ENCODE measurements at regions not wholly inside any gene's neighbourhood (a gene's known extent, or its start where the extent isn't known, plus 50 kb on each side); places are given as distances from the start of the nearest gene placed in this dataset.

DNA sequence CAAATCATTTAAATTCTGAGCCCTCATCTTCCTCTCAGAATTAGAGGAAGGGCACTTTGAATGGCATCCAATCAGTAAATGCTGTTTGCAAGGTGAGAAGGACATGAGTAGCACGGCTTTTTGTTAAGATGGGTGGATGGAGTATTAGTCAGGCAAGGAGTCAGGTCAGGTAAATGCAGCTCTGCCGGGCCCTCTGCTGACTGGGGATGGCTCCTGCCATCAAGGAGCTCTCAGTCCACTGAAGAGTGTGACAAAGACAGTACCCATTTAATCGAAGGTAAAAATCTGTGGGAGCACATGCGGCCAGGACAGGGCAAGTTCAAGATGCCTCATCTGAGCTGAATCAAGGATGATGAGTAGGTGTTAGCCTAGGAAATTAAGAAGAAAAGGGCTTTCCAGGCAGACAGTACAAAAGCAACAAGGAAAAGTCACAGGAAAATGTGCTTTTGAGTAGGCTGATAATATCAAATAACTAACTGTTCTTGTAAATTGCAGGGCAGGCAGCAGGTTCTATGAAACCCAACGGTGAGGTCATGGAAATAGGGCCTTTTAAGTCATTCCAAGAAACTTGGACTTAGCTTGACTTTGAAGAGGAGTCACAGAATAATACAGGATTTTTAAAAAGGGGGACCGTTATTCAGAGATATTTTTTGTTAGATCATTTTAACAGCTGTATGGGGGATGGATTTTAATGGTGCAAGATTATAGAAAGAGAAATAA is 670.5 kb upstream of the ARGLU1 start:
- no peak for DNase-seq (ENCODE audit: low spot score)
- H3K4me1 ChIP-seq (ENCODE audit: insufficient read depth), result no peaks in the 10 kb centered on the region
- no peaks in the 10 kb centered on the region for H3K9me2 ChIP-seq (replicated peaks; ENCODE audit: insufficient read depth)
- H3K4me2 ChIP-seq, result no peak overlapping the region
- WGBS (ENCODE audit: low lambda C conversion rate, missing lambda C conversion rate), result 78% methylated on average over 6 of the region's 6 CpGs
- no peak overlapping the region for H3K4me3 ChIP-seq
- H4K20me1 ChIP-seq (ENCODE audit: insufficient read depth, poor library complexity, severe bottlenecking), result no peaks in the 10 kb centered on the region
- no peaks in the 10 kb centered on the region for H3K27me3 ChIP-seq
- no peak overlapping the region for H2AFZ ChIP-seq
- no peaks in the 10 kb centered on the region for H3K9me3 ChIP-seq (ENCODE audit: low read depth)
- no peaks in the 10 kb centered on the region for H3K36me3 ChIP-seq (replicated peaks; ENCODE audit: insufficient read depth, low read depth)
- H3K27ac ChIP-seq, result no peak overlapping the region
- H3K79me2 ChIP-seq, result no peaks in the 10 kb centered on the region
- TF ChIP-seq CTCF (IDR thresholded peaks at IDR 0.05; ENCODE audit: poor library complexity) (no peak), EZH2 (IDR thresholded peaks at IDR 0.05; ENCODE audit: borderline replicate concordance) (no peak), EZH2phosphoT487 (IDR thresholded peaks at IDR 0.05; ENCODE audit: low read depth, severe bottlenecking, unreplicated experiment) (no peak)

DNA sequence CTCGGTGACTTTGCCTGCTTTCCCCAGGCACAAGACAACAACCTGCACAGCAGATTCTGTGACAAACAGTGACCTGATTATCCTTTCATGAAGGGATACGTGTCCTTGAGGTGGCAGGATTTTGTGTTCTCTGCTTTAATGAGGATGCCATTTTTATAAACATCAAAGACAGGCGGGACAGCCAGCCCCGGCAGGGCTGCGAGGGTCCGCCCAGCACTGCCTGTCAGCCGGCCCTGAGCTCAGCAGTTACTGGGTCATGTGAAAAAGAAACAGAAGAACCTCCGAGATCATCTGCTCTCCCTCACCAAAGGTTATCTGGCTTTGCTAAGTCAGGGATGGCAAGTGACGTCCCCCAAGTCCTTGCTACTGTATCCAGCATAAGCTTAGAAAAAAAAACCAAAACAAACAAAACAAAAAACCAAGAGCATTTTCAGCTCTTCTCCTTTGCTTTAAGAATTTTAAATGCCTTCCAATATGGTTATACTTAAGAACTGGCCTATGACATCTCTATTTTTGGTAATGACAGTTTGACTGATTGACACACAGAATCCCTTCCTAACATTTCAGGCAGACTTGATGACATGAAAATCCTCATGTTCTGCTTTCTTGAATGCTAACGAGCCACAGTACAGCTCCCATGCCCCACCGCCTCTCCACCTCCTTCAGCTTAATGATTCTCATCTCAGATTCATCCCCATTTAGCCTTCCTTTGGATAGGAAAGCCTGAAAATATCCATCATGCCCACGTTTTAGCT is 666.6 kb upstream of the ARGLU1 start:
- H3K79me2 ChIP-seq, result no peaks in the 10 kb centered on the region
- no peak overlapping the region for H3K4me2 ChIP-seq

GRCh38 chr13:107233541-107233940 is 665.6 kb upstream of the ARGLU1 start:
- Histone ChIP-seq H3K9me2 (replicated peaks; ENCODE audit: insufficient read depth) (no peaks in the 10 kb centered on the region), H3K4me1 (ENCODE audit: insufficient read depth) (no peaks in the 10 kb centered on the region), H2AFZ (no peak overlapping the region), H3K27ac (no peak overlapping the region), H3K4me3 (no peak overlapping the region), H4K20me1 (ENCODE audit: insufficient read depth, poor library complexity, severe bottlenecking) (no peaks in the 10 kb centered on the region), H3K4me2 (no peak overlapping the region), H3K79me2 (no peaks in the 10 kb centered on the region), H3K36me3 (replicated peaks; ENCODE audit: insufficient read depth, low read depth) (no peaks in the 10 kb centered on the region), H3K27me3 (no peaks in the 10 kb centered on the region), H3K9me3 (ENCODE audit: low read depth) (no peaks in the 10 kb centered on the region)
- TF ChIP-seq EZH2 (IDR thresholded peaks at IDR 0.05; ENCODE audit: borderline replicate concordance) (no peak), EZH2phosphoT487 (IDR thresholded peaks at IDR 0.05; ENCODE audit: low read depth, severe bottlenecking, unreplicated experiment) (no peak), CTCF (IDR thresholded peaks at IDR 0.05; ENCODE audit: poor library complexity) (no peak)
- no peak for DNase-seq (ENCODE audit: low spot score)
- WGBS (ENCODE audit: low lambda C conversion rate, missing lambda C conversion rate), result 84% methylated on average over 2 of the region's 2 CpGs

More for the DNA sequence above, 666.6 kb upstream of the ARGLU1 start:
- Histone ChIP-seq H3K4me3 (no peak overlapping the region), H3K27me3 (no peaks in the 10 kb centered on the region), H2AFZ (no peak overlapping the region), H3K36me3 (replicated peaks; ENCODE audit: insufficient read depth, low read depth) (no peaks in the 10 kb centered on the region), H3K9me3 (ENCODE audit: low read depth) (no peaks in the 10 kb centered on the region), H4K20me1 (ENCODE audit: insufficient read depth, poor library complexity, severe bottlenecking) (no peaks in the 10 kb centered on the region), H3K27ac (no peak overlapping the region), H3K4me1 (ENCODE audit: insufficient read depth) (no peaks in the 10 kb centered on the region), H3K9me2 (replicated peaks; ENCODE audit: insufficient read depth) (no peaks in the 10 kb centered on the region)
- TF ChIP-seq EZH2 (IDR thresholded peaks at IDR 0.05; ENCODE audit: borderline replicate concordance) (no peak), EZH2phosphoT487 (IDR thresholded peaks at IDR 0.05; ENCODE audit: low read depth, severe bottlenecking, unreplicated experiment) (no peak), CTCF (IDR thresholded peaks at IDR 0.05; ENCODE audit: poor library complexity) (no peak)
- WGBS (ENCODE audit: low lambda C conversion rate, missing lambda C conversion rate), result 44% methylated on average over 12 of the region's 12 CpGs
- no peak for DNase-seq (ENCODE audit: low spot score)

Measured in hepatocyte (in vitro differentiated cells).